NCI-H1092 (cell line): ENCODE measurements at regions not wholly inside any gene's neighbourhood (a gene's known extent, or its start where the extent isn't known, plus 50 kb on each side); places are given as distances from the start of the nearest gene placed in this dataset.
"Not testable (repeated sequence)": the region's sequence is repeated elsewhere in the genome, so short reads cannot be mapped to it uniquely, and the experiment has no call there.

Experiments
- DNase-seq: peaks from one replicate; lab custom pipeline; 2025; lab: John Stamatoyannopoulos, UW

GRCh38 chr2:146392186-146392585 is 1452.6 kb upstream of the ACVR2A start:
- DNase-seq, result no peak

- no peak for DNase-seq
These were observed 1456.1 kb upstream of the ACVR2A start for GRCh38 chr2:146388757-146389156.

- no peak for DNase-seq
These were observed 1458.7 kb upstream of the ACVR2A start for GRCh38 chr2:146386096-146386495.

- DNase-seq, result no peak
These were observed 1459.8 kb upstream of the ACVR2A start for GRCh38 chr2:146385031-146385430.

- DNase-seq, result no peak
These were observed 1468.2 kb upstream of the ACVR2A start for GRCh38 chr2:146376511-146377064.

GRCh38 chr2:146374505-146374904 is 1470.3 kb upstream of the ACVR2A start:
- no peak for DNase-seq

GRCh38 chr2:146371364-146371763 is 1473.5 kb upstream of the ACVR2A start:
- not testable (repeated sequence) for DNase-seq

GRCh38 chr2:146370826-146371225 is 1474.0 kb upstream of the ACVR2A start:
- DNase-seq, result no peak

GRCh38 chr2:146366276-146366675 is 1478.6 kb upstream of the ACVR2A start:
- DNase-seq, result no peak

GRCh38 chr2:146365041-146365440 is 1479.8 kb upstream of the ACVR2A start:
- no peak for DNase-seq

GRCh38 chr2:146363731-146364130 is 1481.1 kb upstream of the ACVR2A start:
- no peak for DNase-seq

- no peak for DNase-seq
These were observed 1493.1 kb upstream of the ACVR2A start for GRCh38 chr2:146351689-146352088.

GRCh38 chr2:146349334-146349733 is 1495.5 kb upstream of the ACVR2A start:
- no peak for DNase-seq

GRCh38 chr2:146324951-146325350 is 1519.9 kb upstream of the ACVR2A start:
- no peak for DNase-seq

- no peak for DNase-seq
These were observed 1521.3 kb upstream of the ACVR2A start for GRCh38 chr2:146323564-146323963.

- DNase-seq, result no peak
These were observed 1523.7 kb upstream of the ACVR2A start for GRCh38 chr2:146321175-146321574.

- no peak for DNase-seq
These were observed 1526.9 kb upstream of the ACVR2A start for GRCh38 chr2:146317959-146318358.

- no peak for DNase-seq
These were observed 1531.9 kb upstream of the ACVR2A start for GRCh38 chr2:146312899-146313298.

- DNase-seq, result no peak
These were observed 1539.7 kb upstream of the ACVR2A start for GRCh38 chr2:146305164-146305563.

- no peak for DNase-seq
These were observed 1543.5 kb upstream of the ACVR2A start for GRCh38 chr2:146301287-146301686.

- DNase-seq, result no peak
These were observed 1549.7 kb upstream of the ACVR2A start for GRCh38 chr2:146295080-146295670.

- no peak for DNase-seq
These were observed 1557.5 kb upstream of the ACVR2A start for GRCh38 chr2:146287281-146287680.

- DNase-seq, result no peak
These were observed 1565.9 kb upstream of the ACVR2A start for GRCh38 chr2:146278881-146279280.

- no peak for DNase-seq
These were observed 1573.5 kb upstream of the ACVR2A start for GRCh38 chr2:146271131-146271831.
